GM18868 (cell line): ENCODE measurements at regions not wholly inside any gene's neighbourhood (a gene's known extent, or its start where the extent isn't known, plus 50 kb on each side); places are given as distances from the start of the nearest gene placed in this dataset.

Experiments
- ATAC-seq: cut with Tn5 transposase; IDR thresholded peaks from one replicate; pipeline ENCODE4 v1.9.1; 2021; ENCODE audit warnings: mild to moderate bottlenecking, moderate library complexity; ENCODE audit not compliant: unreplicated experiment

GRCh38 chr15:93894438-93895036 is 336.8 kb upstream of the MCTP2 start:
- ATAC-seq, result no peak

GRCh38 chr15:93887151-93887550 is 344.2 kb upstream of the MCTP2 start:
- ATAC-seq, result no peak

- no peak for ATAC-seq
Measured at GRCh38 chr15:93882779-93883178, 348.6 kb upstream of the MCTP2 start.

- ATAC-seq, result no peak
Measured at GRCh38 chr15:93882141-93882540, 349.2 kb upstream of the MCTP2 start.

- no peak for ATAC-seq
Measured at GRCh38 chr15:93881310-93881709, 350.1 kb upstream of the MCTP2 start.

- ATAC-seq, result no peak
Measured at GRCh38 chr15:93880358-93880757, 351.0 kb upstream of the MCTP2 start.

- ATAC-seq, result no peak
Measured at GRCh38 chr15:93870583-93870982, 360.8 kb upstream of the MCTP2 start.

GRCh38 chr15:93866948-93867347 is 364.4 kb upstream of the MCTP2 start:
- ATAC-seq, result no peak

GRCh38 chr15:93866476-93866875 is 364.9 kb upstream of the MCTP2 start:
- no peak for ATAC-seq

GRCh38 chr15:93865586-93865985 is 365.8 kb upstream of the MCTP2 start:
- ATAC-seq, result no peak

GRCh38 chr15:93862791-93863190 is 368.6 kb upstream of the MCTP2 start:
- no peak for ATAC-seq

- ATAC-seq, result no peak
Measured at GRCh38 chr15:93861956-93862741, 369.2 kb upstream of the MCTP2 start.

- peak; percentile 59 for ATAC-seq
Measured at GRCh38 chr15:93861413-93861812, 369.9 kb upstream of the MCTP2 start.

- ATAC-seq, result no peak
Measured at GRCh38 chr15:93860701-93861100, 370.7 kb upstream of the MCTP2 start.

GRCh38 chr15:93859176-93859575 is 372.2 kb upstream of the MCTP2 start:
- ATAC-seq, result no peak

- no peak for ATAC-seq
Measured at GRCh38 chr15:93855181-93855826, 376.1 kb upstream of the MCTP2 start.

GRCh38 chr15:93854088-93854487 is 377.3 kb upstream of the MCTP2 start:
- ATAC-seq, result no peak

- ATAC-seq, result no peak
Measured at GRCh38 chr15:93852761-93853160, 378.6 kb upstream of the MCTP2 start.

- ATAC-seq, result no peak
Measured at GRCh38 chr15:93848490-93848889, 382.9 kb upstream of the MCTP2 start.

GRCh38 chr15:93848076-93848475 is 383.3 kb upstream of the MCTP2 start:
- no peak for ATAC-seq

- no peak for ATAC-seq
Measured at GRCh38 chr15:93846148-93846547, 385.2 kb upstream of the MCTP2 start.

GRCh38 chr15:93837450-93837849 is 393.9 kb upstream of the MCTP2 start:
- ATAC-seq, result no peak
